NCI-H2107 (cell line): ENCODE measurements at regions not wholly inside any gene's neighbourhood (a gene's known extent, or its start where the extent isn't known, plus 50 kb on each side); places are given as distances from the start of the nearest gene placed in this dataset.

Experiments used
- DNase-seq: peaks from one replicate; lab custom pipeline; 2025; lab: John Stamatoyannopoulos, UW

DNA sequence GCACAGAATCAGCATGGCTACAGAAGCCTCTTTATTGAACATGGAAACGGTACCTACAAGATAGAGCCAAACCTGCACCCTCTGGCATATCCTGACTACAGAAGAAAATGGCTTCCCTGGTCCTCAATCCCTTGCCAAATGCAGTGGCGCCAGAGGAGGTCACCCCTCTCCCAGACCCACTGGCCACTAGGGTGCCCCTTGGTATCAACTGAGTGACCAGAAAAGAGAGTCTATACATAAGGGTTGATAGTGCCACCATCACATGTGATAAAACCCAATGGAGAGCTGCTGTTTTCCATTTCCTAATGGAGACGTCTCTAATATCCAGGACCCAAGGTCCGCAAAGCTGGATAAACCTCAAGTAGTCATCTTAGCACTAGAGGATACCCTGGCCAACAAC, 52.7 kb upstream of the ALK start:
- DNase-seq: no peak

DNA sequence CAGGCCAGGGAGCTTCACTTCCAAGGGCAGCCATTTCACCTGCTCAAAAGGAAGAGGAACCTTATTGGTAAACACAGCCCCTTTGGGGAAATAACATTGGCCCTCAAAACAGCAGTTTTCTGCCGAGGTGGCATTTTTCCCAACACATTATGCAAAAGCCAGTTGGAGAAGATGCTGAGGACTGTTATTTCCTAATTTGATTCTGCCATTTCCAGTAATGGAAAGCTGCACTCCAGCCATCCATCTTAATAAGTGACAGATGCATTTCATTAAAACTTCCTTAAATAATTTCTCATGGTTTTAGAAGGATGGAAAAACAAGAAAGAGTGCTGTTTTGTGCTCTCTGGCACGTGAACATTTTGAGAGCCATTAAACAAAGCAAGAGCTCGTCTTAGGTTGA, 55.9 kb upstream of the ALK start:
- no peak for DNase-seq

DNA sequence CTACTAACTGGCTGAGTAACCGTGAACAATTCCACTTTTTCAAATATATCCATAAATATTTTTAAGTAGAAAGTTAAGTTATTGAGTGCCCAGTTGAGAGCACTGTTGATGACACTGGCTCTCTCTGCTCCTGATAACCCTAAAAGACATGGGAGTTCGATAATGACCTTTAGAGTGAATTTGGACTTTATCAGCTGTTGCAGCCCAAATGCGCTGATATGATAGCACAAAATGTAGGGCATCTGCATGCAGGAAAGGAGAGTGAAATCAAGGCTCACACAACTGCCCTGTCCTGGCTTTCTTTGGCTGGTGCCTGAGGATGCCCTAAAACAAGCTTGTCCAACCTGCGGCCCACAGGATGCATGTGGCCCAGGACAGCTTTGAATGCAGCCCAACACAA, 60.0 kb upstream of the ALK start:
- no peak for DNase-seq

DNA sequence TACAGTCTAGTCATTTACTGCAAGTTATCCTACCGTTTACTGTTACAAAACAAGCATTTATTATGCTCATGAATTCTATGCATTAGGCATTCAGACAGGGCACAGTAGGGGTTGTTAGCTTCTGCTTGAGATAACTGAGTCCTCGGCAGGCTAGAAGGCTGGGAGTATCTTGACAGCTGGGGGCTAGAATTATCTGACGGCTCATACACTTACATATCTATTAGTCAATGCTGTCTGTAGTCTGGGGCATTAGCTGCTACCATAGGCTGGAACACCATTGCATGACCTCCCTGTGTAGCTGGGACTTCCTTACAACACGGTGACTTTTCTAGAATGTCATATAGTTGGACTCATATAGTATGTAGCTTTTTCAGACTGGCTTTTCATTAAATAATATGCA, 61.9 kb upstream of the ALK start:
- DNase-seq: no peak

DNA sequence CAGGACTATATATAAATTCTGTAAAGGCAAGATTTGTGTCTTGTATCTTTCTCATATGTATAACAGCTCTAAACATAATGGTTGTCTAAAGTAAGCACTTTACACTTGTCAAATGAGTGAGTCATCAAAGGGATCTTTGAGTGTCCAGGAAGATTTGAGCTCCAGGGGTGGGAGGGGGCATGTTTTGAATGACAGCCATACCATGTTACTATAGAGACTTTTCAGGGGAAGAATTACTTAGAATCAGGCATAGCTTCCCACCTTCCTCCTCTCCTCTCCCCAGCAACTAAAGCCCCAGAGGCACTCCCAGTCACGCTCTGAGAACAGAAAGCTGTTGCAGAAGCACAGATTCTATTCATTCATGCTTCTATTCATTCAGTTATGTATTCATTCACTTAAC, 65.8 kb upstream of the ALK start:
- DNase-seq: no peak

DNA sequence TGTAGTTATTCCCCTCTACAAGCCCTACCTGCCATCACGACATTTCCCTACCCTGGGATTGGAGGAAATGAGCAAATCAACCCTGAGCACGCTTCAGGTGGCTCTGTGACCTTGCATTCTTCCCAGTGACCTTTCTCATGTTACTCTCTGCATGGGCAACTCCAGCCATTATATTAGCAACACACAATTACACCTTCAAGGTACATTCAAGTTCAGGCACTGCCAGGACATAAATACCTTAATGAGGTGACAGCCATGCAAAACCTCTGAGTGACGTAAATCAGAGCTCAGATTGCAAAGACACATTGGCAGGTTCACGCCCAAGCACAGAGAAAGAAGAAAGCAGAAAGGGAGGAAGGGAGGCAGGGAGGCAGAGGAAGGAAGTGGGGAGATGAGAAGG, 68.7 kb upstream of the ALK start:
- DNase-seq: no peak

DNA sequence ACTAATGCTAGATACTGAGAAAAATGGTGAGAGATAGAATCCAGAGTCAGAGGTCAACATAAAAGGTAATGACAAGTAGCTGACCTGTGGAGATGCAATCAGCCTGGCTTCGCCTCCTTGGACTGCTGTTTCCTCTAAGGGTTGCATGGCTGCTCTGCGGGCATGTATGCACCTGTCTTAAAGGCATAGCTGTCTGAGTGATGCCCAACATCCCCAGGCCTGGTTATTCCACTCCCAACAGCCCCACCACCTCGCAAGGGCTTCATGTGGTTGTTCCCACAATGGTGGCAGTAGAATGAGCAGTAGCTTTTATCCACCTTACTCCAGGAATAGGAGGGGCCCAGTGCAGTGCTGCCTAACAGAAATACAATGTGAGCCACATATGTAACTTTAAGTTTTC, 69.7 kb upstream of the ALK start:
- no peak for DNase-seq

DNA sequence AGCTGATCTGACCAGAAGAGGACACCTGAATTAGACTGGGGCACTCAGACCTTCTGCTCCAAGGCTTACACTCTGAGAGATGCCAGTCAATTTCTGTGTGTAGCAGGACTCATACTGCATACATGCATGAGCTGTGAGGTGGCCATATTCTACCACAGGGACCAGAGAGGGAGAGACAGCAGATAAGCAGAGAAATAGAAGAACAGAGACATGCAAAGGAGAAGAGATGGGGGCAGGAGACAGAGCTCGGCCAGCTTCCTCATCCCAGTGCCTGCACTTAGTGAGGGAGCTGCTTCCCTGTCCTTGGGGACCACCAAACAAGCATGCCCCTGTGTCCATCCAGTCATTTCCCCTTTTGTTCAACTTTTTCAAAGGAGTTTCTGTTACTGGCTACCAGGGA, 73.9 kb upstream of the ALK start:
- no peak for DNase-seq

DNA sequence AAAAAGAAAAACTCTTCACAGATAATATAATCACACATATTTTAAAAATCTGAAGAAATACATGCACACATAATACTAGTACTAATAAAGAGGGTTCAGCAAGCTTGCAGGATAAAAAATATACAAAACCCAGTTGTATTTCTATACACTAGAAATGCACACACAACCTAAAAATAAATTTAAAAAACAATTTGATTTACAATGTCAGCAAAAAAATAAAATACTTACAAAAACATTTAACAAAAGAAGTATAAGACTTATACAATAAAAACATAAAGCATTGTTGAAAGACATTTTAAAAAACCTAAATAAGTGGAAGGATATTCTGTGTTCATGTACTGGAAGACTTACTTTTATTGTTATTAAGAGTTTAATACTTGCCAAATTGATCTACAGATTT, 81.7 kb upstream of the ALK start:
- no peak for DNase-seq

DNA sequence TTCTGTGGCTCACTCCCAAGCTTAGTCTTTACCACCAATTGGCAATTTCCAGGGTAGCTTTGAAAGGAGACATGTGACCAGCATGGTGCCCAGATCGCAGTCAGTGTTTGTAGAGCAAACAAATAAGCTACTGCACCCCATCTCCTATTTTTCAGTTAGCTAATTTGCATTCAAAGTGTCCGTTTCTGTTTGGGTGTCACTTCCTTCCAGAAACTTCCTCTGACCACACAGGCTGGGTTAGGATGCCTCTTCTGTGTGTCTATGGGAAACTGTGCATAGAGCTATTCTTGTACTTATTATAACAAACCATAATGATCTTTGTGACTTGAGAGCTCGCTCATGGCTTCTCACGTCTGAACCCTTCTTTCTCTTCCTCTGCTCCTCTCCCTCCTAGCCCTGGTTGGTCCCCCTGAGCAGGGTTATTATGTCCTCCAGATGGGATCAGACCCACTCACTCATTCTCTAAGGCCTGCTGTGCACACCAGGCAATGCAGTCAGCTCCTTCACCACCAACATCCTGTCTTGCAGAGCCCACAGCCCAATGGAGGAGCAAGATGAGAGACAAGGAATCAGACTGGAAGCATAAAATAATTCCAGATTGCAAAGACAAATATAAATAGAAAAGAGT, 101.2 kb upstream of the ALK start:
- DNase-seq: no peak

DNA sequence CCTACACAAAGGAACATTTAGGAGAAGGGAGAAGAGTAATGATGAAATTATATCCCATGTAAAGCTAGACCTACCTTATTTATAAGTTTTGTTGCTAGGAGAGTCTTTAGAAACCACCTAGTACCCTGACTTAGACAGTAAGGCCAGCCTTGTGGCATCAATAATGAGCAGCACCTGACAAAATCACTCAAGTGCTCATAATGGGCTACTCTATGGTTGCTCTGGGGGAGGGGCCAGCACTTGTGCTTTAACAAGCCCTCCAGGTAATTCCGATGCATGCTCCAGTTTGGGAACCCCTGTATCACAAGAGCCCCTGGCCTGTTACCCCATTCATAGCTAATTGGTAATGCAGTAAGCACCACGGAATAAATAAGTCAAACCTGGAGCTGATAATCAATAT, 102.9 kb upstream of the ALK start:
- DNase-seq: no peak

DNA sequence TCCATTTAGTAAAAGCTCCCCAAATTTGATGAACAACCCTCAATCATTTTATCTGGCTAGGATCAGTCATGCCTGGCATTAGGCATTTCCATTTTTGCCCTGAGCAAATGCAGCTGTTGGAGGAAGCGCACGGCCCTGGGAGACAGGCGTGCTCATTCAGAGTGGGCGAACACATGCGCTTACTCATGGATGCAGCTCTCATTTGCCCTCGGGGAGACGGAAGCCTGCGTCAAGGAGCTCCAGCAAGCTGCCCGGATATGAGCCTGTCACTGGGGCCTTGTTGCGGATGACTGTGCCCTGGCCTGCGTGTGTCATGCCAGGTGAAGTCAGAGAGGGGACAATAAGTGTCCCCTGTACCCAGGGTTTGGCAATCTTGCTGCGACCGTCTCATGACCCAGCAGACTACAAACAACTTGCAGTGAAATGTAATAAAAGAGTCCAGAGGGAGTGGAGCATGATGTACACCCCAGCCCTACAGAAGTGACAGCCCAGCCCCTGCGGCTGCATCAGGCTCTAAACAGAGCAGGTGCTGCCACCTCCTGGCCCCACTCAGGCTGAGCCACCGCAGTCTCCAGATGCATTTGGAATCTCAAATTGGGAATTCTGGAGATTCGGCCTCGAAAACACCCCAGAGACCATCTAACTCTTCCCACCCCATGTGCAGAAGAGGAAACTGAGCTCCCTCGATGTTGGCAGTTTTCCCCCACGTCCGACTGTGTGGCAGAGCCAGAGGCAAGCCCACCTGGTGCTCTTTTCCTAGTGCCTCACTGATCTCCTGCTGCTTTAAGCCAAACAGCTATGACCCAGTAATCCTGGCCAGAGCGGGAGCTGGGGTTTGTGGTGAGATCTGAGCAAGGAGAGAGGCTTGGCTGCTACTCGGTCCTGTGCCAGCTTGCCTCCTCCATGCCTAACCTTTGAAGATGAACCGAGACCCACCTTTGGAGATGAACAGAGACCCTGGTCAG, 105.0 kb upstream of the ALK start:
- DNase-seq: no peak

DNA sequence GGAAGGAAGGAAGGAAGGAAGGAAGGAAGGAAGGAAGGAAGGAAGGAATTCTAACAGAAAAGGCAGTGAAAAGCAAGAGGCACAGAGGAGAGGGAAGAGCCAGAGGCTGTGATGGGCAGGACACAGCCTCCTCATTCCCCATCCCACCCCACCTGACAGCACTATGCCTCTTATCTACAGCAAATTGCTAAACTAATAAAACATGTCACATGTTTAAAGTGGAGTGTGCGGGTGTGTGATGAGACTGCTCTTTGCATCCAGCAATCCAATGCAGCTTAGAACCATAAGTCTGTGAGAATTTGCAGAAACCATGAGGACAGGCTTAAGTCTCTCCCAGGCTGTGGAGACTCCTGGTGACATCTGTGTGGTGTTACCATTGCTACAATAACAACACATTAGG, 108.4 kb upstream of the ALK start:
- no peak for DNase-seq

DNA sequence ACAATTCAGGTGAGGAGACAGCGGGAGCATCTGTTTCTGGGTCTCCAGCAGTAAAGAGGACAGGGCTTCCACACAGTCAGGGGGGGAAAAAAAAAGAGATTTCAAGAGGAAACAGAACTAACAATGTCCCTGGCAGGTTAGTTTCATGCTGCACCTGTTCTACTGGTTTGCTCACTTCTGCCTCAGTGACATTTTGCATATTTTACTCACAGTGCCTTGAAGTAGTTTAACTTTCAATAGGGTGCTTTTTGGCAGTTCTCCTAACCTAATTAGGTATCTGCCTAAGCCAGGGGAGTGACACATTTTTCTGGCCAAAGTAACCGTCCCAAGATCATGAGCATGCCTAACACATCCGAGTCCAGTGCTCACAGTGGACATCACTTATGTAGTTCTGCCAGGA, 109.0 kb upstream of the ALK start:
- DNase-seq: no peak

DNA sequence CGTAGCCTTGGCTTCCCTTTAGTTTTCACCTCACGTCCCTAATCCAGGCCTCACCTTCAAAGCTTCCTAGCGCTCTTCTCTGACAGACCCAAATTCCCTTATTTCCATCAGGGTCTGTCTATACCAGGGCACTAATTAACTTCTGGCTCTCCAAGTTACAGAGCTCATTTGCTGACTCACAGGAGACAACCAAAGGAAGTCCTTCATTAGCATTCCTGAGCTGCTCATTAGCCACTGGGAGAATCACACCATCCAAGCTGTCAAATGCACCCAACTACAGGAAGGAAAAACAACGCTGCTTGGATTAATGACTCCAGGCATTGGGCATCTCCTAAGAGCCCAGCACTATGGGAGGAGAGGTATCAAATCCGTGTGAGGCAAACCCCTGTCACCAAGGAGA, 109.8 kb upstream of the ALK start:
- DNase-seq: no peak

DNA sequence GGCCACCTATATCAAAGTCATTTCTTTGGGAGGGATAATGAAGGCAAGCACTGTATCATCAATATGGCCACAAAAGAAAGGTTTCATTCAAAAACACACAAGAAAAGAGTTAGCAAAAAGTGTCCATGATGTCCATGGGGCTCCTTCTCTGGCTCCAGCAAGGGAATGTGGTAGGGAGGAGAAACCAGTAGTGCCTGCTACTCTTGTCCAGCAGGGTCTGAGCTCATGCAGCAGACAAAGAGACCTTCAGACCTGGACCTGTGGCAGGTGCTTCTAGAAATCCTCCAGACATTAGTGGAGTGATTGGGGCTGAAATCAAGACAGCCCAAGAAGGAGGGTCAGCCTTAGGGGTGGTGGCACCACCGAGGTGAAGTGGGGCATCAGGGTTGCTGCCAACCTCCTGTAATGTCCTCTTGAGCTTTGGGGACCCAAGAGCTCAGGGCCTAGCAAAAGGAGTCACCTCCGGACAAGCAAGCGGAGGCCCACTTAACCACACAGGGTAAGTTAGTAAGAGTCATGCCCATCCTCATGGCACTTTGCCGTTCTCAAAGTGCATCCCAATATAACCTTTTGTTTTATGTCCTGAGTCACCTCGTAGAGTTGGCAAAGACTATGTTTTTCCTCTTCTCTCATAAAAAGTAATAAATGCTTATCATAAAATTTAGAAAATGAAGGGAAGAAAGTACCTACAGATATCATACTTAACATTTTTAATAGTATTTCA, 112.6 kb upstream of the YPEL5 start:
- no peak for DNase-seq

DNA sequence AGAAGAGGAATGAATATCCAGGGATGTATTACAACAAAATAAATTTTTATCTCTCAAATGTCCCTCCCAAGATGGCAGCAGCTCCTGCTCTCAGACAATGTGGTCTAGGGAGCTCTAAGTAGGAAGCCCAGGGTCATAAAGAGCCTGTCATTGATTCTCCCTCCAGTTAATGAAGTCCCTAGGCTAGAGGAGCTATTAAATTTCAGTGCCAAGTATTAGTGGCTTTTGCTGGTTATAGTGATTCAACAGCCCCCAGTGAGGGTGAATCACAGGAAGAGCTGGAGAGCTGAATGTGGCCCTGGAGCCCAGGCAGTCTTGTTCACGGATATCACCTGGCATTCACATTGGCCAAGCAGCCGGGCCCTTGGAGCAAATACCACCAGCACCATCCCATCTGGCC, 109.8 kb upstream of the YPEL5 start:
- DNase-seq: no peak

DNA sequence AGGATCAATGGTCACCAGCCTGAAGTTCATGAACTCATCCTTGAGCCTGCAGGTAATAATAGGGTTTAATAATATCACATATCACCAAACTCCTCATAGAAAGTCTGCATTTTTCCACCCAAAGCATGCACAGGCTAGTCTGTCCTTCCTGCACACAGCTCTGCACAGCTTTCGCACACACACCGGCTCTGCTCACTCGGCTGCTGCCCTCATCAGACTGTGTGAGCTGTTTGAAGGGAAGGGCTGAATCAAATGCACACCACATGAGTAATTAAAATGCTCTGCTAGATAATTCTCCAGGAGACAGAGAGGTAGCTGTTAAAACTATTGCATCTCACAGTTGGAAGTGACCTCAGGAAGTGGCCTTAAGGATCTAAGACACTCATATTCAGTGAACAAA, 108.4 kb upstream of the YPEL5 start:
- DNase-seq: no peak

DNA sequence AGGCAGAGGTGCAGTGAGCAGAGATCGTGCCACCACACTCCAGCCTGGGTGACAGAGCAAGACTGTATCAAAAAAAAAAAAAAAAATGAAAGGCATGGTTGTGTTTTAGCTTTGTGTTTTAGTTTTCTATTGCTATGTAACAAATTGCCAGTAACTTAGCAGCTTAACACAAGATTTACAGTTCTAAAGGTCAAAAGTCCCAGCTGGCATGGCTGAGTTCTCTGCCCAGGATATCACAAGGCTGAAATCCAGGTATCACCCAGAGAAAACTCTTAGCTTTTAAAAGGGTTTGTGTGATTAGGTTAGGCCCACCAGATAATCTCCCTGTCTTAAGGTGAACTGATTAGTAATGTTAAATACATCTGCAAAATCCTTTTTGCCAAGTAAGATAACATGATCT, 107.7 kb upstream of the YPEL5 start:
- DNase-seq: no peak

DNA sequence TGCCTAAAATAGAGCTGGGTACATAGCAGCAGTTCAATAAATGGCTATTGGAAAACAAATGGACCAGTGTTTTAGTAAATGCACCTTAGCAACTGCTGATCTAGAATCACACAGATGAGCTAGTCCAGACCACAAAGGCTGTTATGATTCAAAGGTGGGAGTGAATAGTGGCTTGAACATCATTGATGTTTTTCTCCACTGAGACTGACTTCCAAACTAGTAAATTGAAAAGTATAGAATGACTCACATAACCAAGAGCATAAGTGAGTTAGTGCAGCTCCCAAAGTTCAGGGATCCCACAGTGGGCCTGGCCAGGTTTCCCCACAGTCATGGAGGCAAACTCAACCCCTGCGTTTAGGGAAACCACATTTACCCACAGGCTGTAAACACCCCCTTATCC, 106.7 kb upstream of the YPEL5 start:
- no peak for DNase-seq

DNA sequence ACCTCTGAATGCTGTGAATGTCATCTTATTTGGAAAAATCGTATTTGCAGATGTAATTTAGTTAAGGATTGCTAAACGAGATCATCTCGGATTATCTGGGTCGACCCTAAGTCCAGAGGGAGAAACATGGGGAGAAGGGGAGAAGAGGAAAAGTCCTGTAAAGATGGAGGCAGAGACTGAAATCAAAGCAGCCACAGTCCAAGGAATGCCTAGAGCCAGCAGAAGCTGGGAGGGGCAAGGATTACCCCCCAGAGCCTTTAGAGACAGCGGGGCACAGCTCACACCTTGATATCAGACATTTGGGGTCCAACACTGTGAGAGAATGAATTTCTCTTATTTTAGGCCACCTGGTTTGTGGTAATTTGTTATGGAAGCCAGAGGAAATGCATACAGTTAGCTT, 104.9 kb upstream of the YPEL5 start:
- DNase-seq: no peak

DNA sequence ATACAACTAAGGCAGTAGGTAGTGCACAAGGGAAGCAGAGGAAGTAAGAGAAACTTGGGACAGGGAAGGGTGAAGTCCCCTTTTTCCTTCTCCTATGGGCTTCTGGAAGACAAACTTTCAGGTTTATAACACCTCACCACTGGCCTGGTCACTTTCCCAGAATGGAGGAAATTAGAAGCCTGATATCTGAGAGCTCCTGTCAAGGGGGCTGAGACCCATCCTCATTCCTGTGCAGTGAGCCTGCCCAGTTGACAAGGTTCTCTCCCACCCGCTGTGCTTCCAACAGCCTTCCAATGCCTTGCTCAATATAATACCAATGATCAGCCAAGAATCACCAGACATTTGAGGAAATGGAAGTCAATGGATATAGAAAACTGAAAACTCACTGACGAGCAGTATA, 100.4 kb upstream of the YPEL5 start:
- no peak for DNase-seq

DNA sequence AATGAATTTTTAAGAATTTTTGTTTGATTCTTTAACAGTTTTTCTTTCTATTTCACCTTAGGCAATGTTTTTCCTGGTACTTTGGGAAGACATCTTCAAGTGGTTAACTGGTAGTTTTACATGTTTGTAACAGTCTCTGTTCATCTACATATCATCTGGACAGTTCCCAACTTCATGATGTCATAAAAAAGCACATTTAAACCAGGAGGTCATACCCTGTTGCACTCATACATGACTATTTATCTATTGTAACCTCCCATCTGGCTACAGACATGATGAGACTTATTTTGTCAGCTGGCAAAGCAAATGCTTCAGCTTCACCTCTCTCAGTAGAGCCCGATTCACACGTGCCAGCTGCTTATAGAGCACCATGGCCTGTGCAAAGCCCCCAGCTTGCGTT, 99.8 kb upstream of the YPEL5 start:
- DNase-seq: no peak
